ENCODE measurements at regions not wholly inside any gene's neighbourhood (a gene's known extent, or its start where the extent isn't known, plus 50 kb on each side); places are given as distances from the start of the nearest gene placed in this dataset.

- Histone ChIP-seq H3K56ac (replicated peaks; ENCODE audit: insufficient read length, low read depth, low read length) (no peak overlapping the region), H3K79me2 (ENCODE audit: control insufficient read depth in 1 of 2, insufficient read depth in 2 of 2, low read length in 2 of 2) (no peaks in the 10 kb centered on the region), H3K9me3 (ENCODE audit: insufficient read depth in 2 of 2, low read depth in 1 of 2, low read length in 1 of 2) (no peaks in the 10 kb centered on the region), H3K4me2 (ENCODE audit: insufficient read depth in 1 of 2, low read depth in 2 of 2, low read length in 2 of 2) (no peak overlapping the region), H4K91ac (replicated peaks; ENCODE audit: insufficient read length, low read length) (no peak overlapping the region), H2BK12ac (ENCODE audit: low read depth, low read length) (no peak overlapping the region), H3K27me3 (replicated peaks in 1 of 4; ENCODE audit: control insufficient read depth in 3 of 4, extremely low read depth in 1 of 4, insufficient read depth in 3 of 4, low read length in 3 of 4) (no peaks in the 10 kb centered on the region), H3K9ac (replicated peaks in 1 of 4; ENCODE audit: extremely low read depth in 1 of 4, low read depth in 3 of 4, low read length in 3 of 4) (no peak overlapping the region), H3K36me3 (ENCODE audit: control insufficient read depth in 2 of 4, insufficient read depth in 4 of 4, low read length in 3 of 4) (no peaks in the 10 kb centered on the region), H3K23me2 (ENCODE audit: low read depth, low read length) (no peaks in the 10 kb centered on the region), H3K14ac (ENCODE audit: insufficient read length) (no peak overlapping the region), H2BK20ac (ENCODE audit: low read length) (no peak overlapping the region), H2AK5ac (ENCODE audit: low read depth, low read length) (no peak overlapping the region), H4K20me1 (replicated peaks in 1 of 2; ENCODE audit: control insufficient read depth in 1 of 2, insufficient read depth in 2 of 2, low read length in 2 of 2) (no peaks in the 10 kb centered on the region), H3K79me1 (ENCODE audit: low read depth, low read length) (no peaks in the 10 kb centered on the region), H3K23ac (ENCODE audit: insufficient read length) (no peak overlapping the region), H2BK5ac (ENCODE audit: low read depth, low read length) (no peak overlapping the region), H3K4ac (replicated peaks; ENCODE audit: insufficient read length, low read depth, low read length) (no peak overlapping the region), H2BK15ac (ENCODE audit: low read length) (no peak overlapping the region), H3K18ac (ENCODE audit: extremely low read depth, low read length) (no peak overlapping the region), H4K8ac (ENCODE audit: extremely low read depth, insufficient read depth, low read length) (no peak overlapping the region), H3K4me1 (replicated peaks in 1 of 4; ENCODE audit: control insufficient read depth in 3 of 4, insufficient read depth in 4 of 4, low read length in 3 of 4) (no peaks in the 10 kb centered on the region), H3K4me3 (ENCODE audit: extremely low read depth in 1 of 4, insufficient read depth in 2 of 4, low read depth in 3 of 4, low read length in 4 of 4) (no peak overlapping the region), H2AFZ (ENCODE audit: low read length) (no peak overlapping the region), H3K27ac (ENCODE audit: low read depth, low read length) (no peak overlapping the region), H2BK120ac (replicated peaks; ENCODE audit: low read depth, low read length) (no peak overlapping the region), H4K5ac (ENCODE audit: insufficient read length, low read depth, low read length) (no peak overlapping the region)
- ChIA-PET POLR2A (ENCODE audit: partially characterized antibody) (no interaction called here), CTCF (ENCODE audit: partially characterized antibody) (no interaction called here)
- TF ChIP-seq SP2 (IDR thresholded peaks at IDR 0.05; ENCODE audit: low read length) (no peak), BCL11A (IDR thresholded peaks at IDR 0.05; ENCODE audit: low read depth in 2 of 2, low read length in 2 of 2) (no peak), KDM5A (IDR thresholded peaks at IDR 0.05; ENCODE audit: low read length) (no peak), GABPA (IDR thresholded peaks at IDR 0.05; ENCODE audit: borderline replicate concordance, insufficient read depth, low read length) (no peak), TBP (IDR thresholded peaks at IDR 0.05; ENCODE audit: low read depth, low read length) (no peak), POLR2A (IDR thresholded peaks at IDR 0.05; ENCODE audit: control extremely low read depth in 1 of 2, low read depth in 2 of 2, low read length in 2 of 2) (no peak), ATF3 (IDR thresholded peaks at IDR 0.05; ENCODE audit: insufficient read depth, low read depth, low read length) (no peak), EP300 (IDR thresholded peaks at IDR 0.05; ENCODE audit: borderline replicate concordance in 1 of 2, low read depth in 2 of 2, low read length in 2 of 2) (no peak), ASH2L (IDR thresholded peaks at IDR 0.05; ENCODE audit: low read length) (no peak), SUZ12 (IDR thresholded peaks at IDR 0.05; ENCODE audit: low read length) (no peak), CBX5 (IDR thresholded peaks at IDR 0.05; ENCODE audit: low read depth, low read length) (no peak), RBBP5 (IDR thresholded peaks at IDR 0.05; ENCODE audit: borderline replicate concordance, low read depth, low read length) (no peak)
- FAIRE-seq (no peak), DNase-seq (ENCODE audit: low read depth in 1 of 2, low spot score in 2 of 2) (no peak)
- WGBS, 2 experiments (ENCODE audit: extremely low coverage in 1 of 2, insufficient coverage in 1 of 2, insufficient read length in 1 of 2, insufficient replicate concordance in 2 of 2, low coverage in 1 of 2, low lambda C conversion rate in 2 of 2, missing lambda C conversion rate in 1 of 2): 85% methylated on average over 2 of the region's 2 CpGs; no CpG with 5 or more reads in 1 of the 2 experiments
Observed at GRCh38 chrX:44747969-44748368, 95.9 kb upstream of the DUSP21 start.
